GM12878 (cell line): ENCODE measurements at regions not wholly inside any gene's neighbourhood (a gene's known extent, or its start where the extent isn't known, plus 50 kb on each side); places are given as distances from the start of the nearest gene placed in this dataset.
"Not testable (repeated sequence)": the region's sequence is repeated elsewhere in the genome, so short reads cannot be mapped to it uniquely, and the experiment has no call there.

ENCODE experiments used
- ATAC-seq: fragments of 200-7000 bp; cut with Tn5 transposase; 3 replicates; pipeline ENCODE4 v1.9.1; 2020; ENCODE audit warnings: mild to moderate bottlenecking, moderate library complexity
- BruUV-seq: library from RNA; stranded (reverse); fragments of 400-500 nt; replicated peaks from 2 replicates; lab custom pipeline; 2021; lab: Mats Ljungman, UMichigan
- CTCF ChIA-PET: fragments of 300-600 bp; sonication (Branson Sonifier 250); formaldehyde crosslinking; extraction: SDS; loops from one replicate; lab custom pipeline; 2021; ENCODE audit warnings: inconsistent platforms; lab: Yijun Ruan, JAX
- POLR2A ChIA-PET: fragments of 350-600 bp; formaldehyde crosslinking; extraction: SDS; loops from one replicate; lab custom pipeline; 2021; ENCODE audit warnings: inconsistent platforms; lab: Charles Lee
- RAD21 ChIA-PET: fragments of 300-600 bp; sonication (Branson Sonifier 250); formaldehyde crosslinking; loops from one replicate; lab custom pipeline; 2023; ENCODE audit warnings: antibody characterized with exemption; ENCODE audit not compliant: unreplicated experiment; lab: Charles Lee
- SMC1A ChIA-PET: fragments of 300-600 bp; sonication (Branson Sonifier 250); formaldehyde crosslinking; loops from one replicate; lab custom pipeline; 2023; ENCODE audit not compliant: unreplicated experiment, uncharacterized antibody; lab: Charles Lee
- DNase-seq: peaks from one replicate; pipeline ENCODE4 v3.0.0-alpha.2; 2011; ENCODE audit warnings: low read depth, low spot score
- FAIRE-seq: peaks from 3 replicates; lab custom pipeline; 2011; peaks lifted over from hg19 to GRCh38; lab: Jason Lieb, UNC
- H2AFZ ChIP-seq: 2 replicates; pipeline ENCODE4 v1.6.0; 2011; ENCODE audit warnings: low read depth, low read length, control low read depth; ENCODE audit not compliant: control insufficient read depth
- H3K27ac ChIP-seq: 2 replicates; pipeline ENCODE4 v1.5.1; 2011; ENCODE audit warnings: control low read depth; ENCODE audit not compliant: control insufficient read depth, insufficient read depth
- H3K27me3 ChIP-seq, 2 experiments: replicated peaks in 1 of 2; 2 replicates each; pipeline versions ENCODE4 v1.6.0 to v1.6.1; 2011; ENCODE audit warnings: low read length in 1 of 2; ENCODE audit not compliant: control insufficient read depth in 2 of 2, insufficient read depth in 2 of 2
- H3K36me3 ChIP-seq, 2 experiments: 2 replicates each; pipeline ENCODE4 v1.5.1; 2011; ENCODE audit warnings: low read length in 1 of 2; ENCODE audit not compliant: control insufficient read depth in 2 of 2, insufficient read depth in 2 of 2
- H3K4me1 ChIP-seq: 2 replicates; pipeline ENCODE4 v1.6.1; 2011; ENCODE audit warnings: mild to moderate bottlenecking, low read length, moderate library complexity, mixed read lengths; ENCODE audit not compliant: control insufficient read depth, insufficient read depth
- H3K4me2 ChIP-seq: 2 replicates; pipeline ENCODE4 v1.6.0; 2011; ENCODE audit warnings: control low read depth; ENCODE audit not compliant: control insufficient read depth, insufficient read depth
- H3K4me3 ChIP-seq: fragments of 200-600 bp; sonication (generic); 2 replicates; pipeline ENCODE4 v1.5.1; 2016
- H3K79me2 ChIP-seq: 2 replicates; pipeline ENCODE4 v1.6.0; 2011; ENCODE audit warnings: low read length; ENCODE audit not compliant: control insufficient read depth, insufficient read depth
- H3K9ac ChIP-seq: 2 replicates; pipeline ENCODE4 v1.8.0; 2011; ENCODE audit warnings: low read length, control low read depth, mixed read lengths; ENCODE audit not compliant: control insufficient read depth, insufficient read depth
- H3K9me3 ChIP-seq: replicated peaks from 3 replicates; pipeline ENCODE4 v1.5.1; 2011; ENCODE audit warnings: mild to moderate bottlenecking, low read length; ENCODE audit not compliant: control insufficient read depth, insufficient read depth
- H4K20me1 ChIP-seq: 2 replicates; pipeline ENCODE4 v1.6.0; 2011; ENCODE audit not compliant: control insufficient read depth, insufficient read depth
- WGBS: methylation state at CpG from one replicate; pipeline ENCODE4 v1.1.6; 2016; ENCODE audit warnings: low lambda C conversion rate; ENCODE audit not compliant: insufficient replicate concordance, insufficient coverage; ENCODE audit errors: missing lambda C conversion rate; 5-methylcytosine and 5-hydroxymethylcytosine counted together
- in situ Hi-C: fragments of 300-500 bp; cut with MboI; formaldehyde crosslinking; loops from 9 replicates; pipeline ENCODE4 v1.14.3; 2018; ENCODE audit warnings: mixed read lengths
- intact Hi-C: fragments of 100-400 bp; cut with micrococcal nuclease; formaldehyde crosslinking; loops from one replicate; pipeline ENCODE4 v1.14.2; 2022; ENCODE audit not compliant: unreplicated experiment

DNA sequence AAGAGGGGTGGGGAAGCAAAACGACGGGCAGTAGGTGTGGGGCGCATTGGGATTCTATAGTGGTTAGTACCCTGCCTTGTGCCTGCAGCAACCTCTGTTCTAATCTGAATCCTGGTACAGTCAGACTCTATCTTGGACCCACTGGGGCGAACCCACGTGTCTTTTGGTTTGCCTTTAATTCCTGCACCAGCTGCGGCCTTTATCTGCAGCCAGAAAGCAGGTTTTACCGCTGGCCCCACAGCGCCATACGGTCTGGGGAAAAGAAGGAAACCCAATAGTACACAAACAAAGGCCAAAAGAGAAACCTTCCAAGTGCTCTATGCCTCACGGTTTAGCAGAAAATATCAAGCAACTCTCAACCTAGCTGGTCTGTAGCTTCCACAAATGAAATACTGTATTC lies 118.2 kb downstream of the PPIAL4A start:
- DNase-seq, in situ Hi-C loops, RAD21 ChIA-PET, ATAC-seq, H3K9me3 ChIP-seq, H2AFZ ChIP-seq, CTCF ChIA-PET, H3K9ac ChIP-seq, H3K27ac ChIP-seq, BruUV-seq, SMC1A ChIA-PET, POLR2A ChIA-PET, H3K79me2 ChIP-seq, H4K20me1 ChIP-seq, FAIRE-seq, H3K4me2 ChIP-seq, H3K4me1 ChIP-seq, H3K36me3 ChIP-seq, H3K4me3 ChIP-seq, intact Hi-C loops, H3K27me3 ChIP-seq: not testable (repeated sequence)
- 48% methylated on average over 7 of the region's 10 CpGs for WGBS

DNA sequence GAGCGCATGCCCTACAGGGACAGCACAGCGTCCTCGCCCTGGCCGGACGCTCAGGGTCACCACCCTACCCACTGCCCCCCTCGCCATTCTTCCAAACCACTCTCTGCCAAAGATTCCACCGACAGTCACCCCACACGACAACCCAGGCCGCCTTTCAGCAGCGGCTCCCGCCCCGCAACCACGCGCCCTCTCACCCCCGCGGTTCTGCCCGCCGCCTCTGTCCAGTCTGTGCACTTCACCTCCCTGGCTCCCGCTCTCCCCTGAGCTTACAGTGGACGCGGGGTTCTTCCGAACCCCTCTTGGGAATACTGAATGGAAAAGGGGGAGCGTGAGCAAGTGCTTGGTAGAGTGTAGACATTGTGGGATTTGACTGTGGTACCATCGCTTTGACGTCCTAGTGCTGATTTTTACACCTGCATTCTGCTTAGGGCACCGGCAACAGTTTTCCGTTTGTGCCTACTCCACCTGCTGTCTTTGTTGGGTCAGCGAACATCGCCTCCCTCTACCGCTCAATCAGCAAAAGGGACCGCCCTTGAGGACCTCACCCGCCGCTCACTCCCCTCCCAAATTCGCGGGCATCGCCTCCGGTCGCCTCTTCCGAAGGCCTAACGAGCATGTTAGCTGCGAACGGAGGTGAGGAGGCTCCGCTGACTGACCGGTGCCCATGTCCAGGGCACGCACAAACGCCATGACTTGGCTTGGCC lies 119.1 kb downstream of the PPIAL4A start:
- H4K20me1 ChIP-seq, POLR2A ChIA-PET, FAIRE-seq, H3K27me3 ChIP-seq, CTCF ChIA-PET, H3K9me3 ChIP-seq, H3K27ac ChIP-seq, DNase-seq, H3K36me3 ChIP-seq, intact Hi-C loops, RAD21 ChIA-PET, H3K9ac ChIP-seq, ATAC-seq, H2AFZ ChIP-seq, H3K4me1 ChIP-seq, H3K4me3 ChIP-seq, BruUV-seq, SMC1A ChIA-PET, H3K79me2 ChIP-seq, in situ Hi-C loops: not testable (repeated sequence)
- peak overlapping the region; percentile 60 for H3K4me2 ChIP-seq
- WGBS, result 32% methylated on average over 44 of the region's 46 CpGs

DNA sequence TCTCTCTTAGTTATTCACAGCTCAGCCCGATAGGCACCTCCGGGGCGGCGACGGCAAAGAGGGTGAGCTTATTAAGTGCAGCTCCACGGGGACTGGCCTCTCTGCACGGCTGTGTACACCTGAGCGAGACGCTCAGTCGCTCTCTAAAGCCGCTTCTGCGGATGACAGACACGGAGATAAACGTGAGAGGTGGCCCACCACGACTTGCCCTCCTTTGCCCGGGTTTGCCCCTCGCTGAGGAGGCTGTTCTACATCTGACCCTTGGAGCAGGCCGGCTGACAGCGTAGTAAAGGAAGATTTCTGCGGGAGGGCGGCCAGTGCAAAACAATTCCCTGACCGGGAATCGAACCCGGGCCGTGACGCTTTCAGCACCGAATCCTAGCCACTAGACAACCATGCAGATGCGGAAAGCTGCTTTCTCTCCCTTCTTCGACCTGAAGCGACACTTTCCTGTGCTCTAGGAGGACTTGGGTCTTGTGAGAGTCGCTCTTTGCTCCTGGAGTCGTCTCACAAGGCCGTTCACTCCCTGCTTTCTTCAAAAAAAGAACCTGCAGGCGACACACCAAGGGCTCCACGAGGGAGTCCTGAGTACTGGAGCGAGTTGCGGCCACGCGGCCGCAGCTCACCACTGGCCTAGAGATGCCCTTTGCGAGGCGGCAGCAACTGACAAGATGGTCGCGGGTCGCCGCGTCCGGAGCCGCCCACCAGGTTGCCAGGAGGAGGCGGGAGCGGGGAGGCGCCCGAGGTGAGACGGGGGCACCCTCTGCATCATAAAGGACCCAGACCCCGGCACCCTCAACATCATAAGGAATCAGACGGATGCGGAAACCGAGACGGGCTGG lies 119.9 kb downstream of the PPIAL4A start:
- H3K27ac ChIP-seq, H3K9me3 ChIP-seq, CTCF ChIA-PET, DNase-seq, in situ Hi-C loops, H3K27me3 ChIP-seq, H3K79me2 ChIP-seq, H3K9ac ChIP-seq, SMC1A ChIA-PET, RAD21 ChIA-PET, FAIRE-seq, H3K4me1 ChIP-seq, H4K20me1 ChIP-seq, H3K36me3 ChIP-seq, H3K4me3 ChIP-seq, H2AFZ ChIP-seq, intact Hi-C loops, BruUV-seq, POLR2A ChIA-PET: not testable (repeated sequence)
- 6% methylated on average over 44 of the region's 59 CpGs for WGBS
- peak overlapping the region; percentile 59; the same call in 1 of the 2 replicates for H3K4me2 ChIP-seq
- peak; percentile 49 for ATAC-seq

DNA sequence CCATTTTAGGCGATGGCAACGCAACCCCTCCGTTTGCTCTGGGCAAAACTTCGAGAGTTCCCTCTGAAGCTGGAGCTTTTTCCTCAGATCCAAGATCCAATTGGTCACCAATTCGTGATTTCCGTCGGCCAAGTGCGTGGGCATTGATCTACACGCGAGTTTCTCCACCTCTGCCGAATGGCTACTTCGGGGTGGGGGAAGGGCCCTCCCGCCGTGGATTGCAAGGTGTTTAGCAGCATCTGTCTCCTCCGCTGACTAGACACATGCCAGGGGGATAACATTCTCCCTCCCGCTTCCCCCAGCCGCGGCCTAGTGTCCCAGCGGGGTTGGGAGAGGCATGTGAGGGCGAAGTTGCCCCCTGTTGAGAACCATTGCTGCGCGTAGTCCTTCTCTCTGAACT lies 120.6 kb downstream of the PPIAL4A start:
- H3K27ac ChIP-seq, H3K9me3 ChIP-seq, H3K79me2 ChIP-seq, H3K36me3 ChIP-seq, H3K27me3 ChIP-seq, H3K4me1 ChIP-seq, H3K4me2 ChIP-seq, BruUV-seq, CTCF ChIA-PET, FAIRE-seq, DNase-seq, ATAC-seq, in situ Hi-C loops, intact Hi-C loops, H4K20me1 ChIP-seq, POLR2A ChIA-PET, RAD21 ChIA-PET, H3K9ac ChIP-seq, H3K4me3 ChIP-seq, SMC1A ChIA-PET, H2AFZ ChIP-seq: not testable (repeated sequence)
- WGBS, result no CpG with 5 or more reads among the region's 22 CpGs
